NB4 (cell line): ENCODE measurements at regions not wholly inside any gene's neighbourhood (a gene's known extent, or its start where the extent isn't known, plus 50 kb on each side); places are given as distances from the start of the nearest gene placed in this dataset.

Source experiments
- DNase-seq: peaks from one replicate; pipeline ENCODE4 v3.0.0; 2010; ENCODE audit warnings: low read depth
- H3K4me3 ChIP-seq: one replicate; pipeline ENCODE4 v1.5.1; 2011; ENCODE audit warnings: mild to moderate bottlenecking, low read depth, low read length, moderate library complexity
- CTCF ChIP-seq: IDR thresholded peaks from one replicate; pipeline ENCODE4 v1.5.1; 2012; ENCODE audit warnings: low read depth, low read length
- MAX ChIP-seq: IDR thresholded peaks from 2 replicates; pipeline ENCODE4 v1.6.1; 2011; ENCODE audit warnings: low read depth, low read length
- MYC ChIP-seq: IDR thresholded peaks from 2 replicates; pipeline ENCODE4 v1.6.1; 2011; ENCODE audit warnings: low read depth, low read length
- POLR2A ChIP-seq: IDR thresholded peaks from 2 replicates; pipeline ENCODE4 v1.6.1; 2011; ENCODE audit warnings: mild to moderate bottlenecking; ENCODE audit not compliant: insufficient read length; ENCODE audit errors: extremely low read depth

DNA sequence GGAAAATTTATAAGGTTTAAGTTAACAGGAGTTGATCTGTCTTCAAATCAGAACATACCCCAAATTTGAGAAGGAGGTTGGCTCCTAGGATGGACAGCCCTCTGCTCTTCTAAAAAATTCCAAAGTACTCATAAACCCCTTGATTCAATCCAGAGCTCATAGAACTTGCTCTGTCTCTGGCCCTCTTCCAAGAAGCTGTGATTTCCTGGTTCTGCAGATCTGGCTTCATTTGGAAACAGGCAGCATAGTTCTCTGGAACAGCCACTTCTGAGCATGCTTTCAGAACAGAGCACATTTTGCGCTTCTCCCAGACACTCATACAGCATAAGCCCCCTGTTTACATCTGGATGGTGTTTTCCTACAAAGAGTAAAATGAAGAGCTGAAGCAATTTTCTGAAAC is 96.7 kb downstream of the KBTBD8 start:
- no peak for DNase-seq
- TF ChIP-seq MYC (no peak), POLR2A (no peak), CTCF (no peak), MAX (no peak)
- H3K4me3 ChIP-seq, result no peak overlapping the region

GRCh38 chr3:67104388-67104787 is 106.3 kb downstream of the KBTBD8 start:
- TF ChIP-seq MYC (no peak), MAX (no peak), POLR2A (no peak), CTCF (no peak)
- no peak overlapping the region for H3K4me3 ChIP-seq

GRCh38 chr3:67106874-67107273 is 108.8 kb downstream of the KBTBD8 start:
- no peak for DNase-seq
- H3K4me3 ChIP-seq, result no peak overlapping the region
- TF ChIP-seq CTCF (no peak), POLR2A (no peak), MYC (no peak), MAX (no peak)

More at GRCh38 chr3:67104388-67104787, 106.3 kb downstream of the KBTBD8 start:
- DNase-seq, result no peak

- no peak overlapping the region for H3K4me3 ChIP-seq
- peak; percentile 21 for DNase-seq
- TF ChIP-seq CTCF, result peak; percentile 42
- TF ChIP-seq POLR2A, result no peak
These were observed 111.6 kb downstream of the KBTBD8 start for GRCh38 chr3:67109651-67110204.

DNA sequence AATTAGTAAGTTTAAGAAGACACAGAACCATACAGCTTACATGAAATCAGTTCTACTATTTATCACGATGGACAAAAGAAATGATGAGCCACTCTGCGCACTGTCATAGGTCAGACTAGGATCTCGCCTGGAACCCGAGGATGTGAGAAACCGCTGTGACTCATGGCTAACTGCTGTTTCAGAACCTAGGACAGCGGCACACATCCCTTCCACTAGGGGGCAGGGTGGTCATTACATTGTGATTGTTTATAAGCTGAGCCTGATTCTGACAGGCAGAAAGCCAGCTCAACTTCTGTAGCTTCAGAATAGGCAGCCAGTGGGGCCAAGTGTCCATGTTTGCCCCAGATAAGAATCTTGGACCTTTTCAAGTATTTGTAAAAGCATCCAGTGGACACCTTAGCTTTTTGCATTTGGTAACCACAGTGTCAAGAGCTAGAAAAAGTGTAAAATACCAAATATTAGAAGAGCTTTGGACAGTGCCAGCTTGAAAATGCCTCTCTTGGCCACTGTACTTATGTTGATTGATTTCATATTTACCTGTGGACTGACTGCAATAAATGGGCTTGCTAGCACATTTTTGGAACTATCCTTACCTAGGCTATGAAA is 115.8 kb downstream of the KBTBD8 start:
- TF ChIP-seq MYC, result peak; percentile 44
- TF ChIP-seq CTCF, result peak; percentile 93
- peak; percentile 78 for TF ChIP-seq MAX
- no peak for TF ChIP-seq POLR2A
- peak; percentile 80 for DNase-seq
- no peak overlapping the region for H3K4me3 ChIP-seq

DNA sequence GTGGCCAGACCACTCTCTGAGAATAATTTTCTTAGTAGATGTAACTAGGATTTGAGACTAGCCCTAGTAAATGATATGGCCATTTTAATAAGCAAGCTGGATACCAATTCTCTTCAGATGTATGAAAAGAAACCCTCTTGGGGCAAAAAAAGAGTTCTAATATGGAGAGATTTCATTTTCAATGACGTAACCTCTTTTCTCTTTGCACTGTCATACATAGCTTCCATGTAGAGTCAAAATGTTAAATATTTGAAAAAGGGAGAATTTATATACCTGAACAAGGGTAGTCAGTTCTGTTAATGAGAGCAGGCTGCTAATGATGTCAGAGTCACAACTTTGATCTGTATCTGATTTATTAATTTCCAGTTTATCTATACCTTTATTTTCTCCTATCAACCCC is 120.0 kb downstream of the KBTBD8 start:
- no peak for DNase-seq
- H3K4me3 ChIP-seq, result no peak overlapping the region
- TF ChIP-seq MYC, result no peak
- TF ChIP-seq CTCF, result no peak
- no peak for TF ChIP-seq MAX
- TF ChIP-seq POLR2A, result no peak
